ENCODE measurements at regions not wholly inside any gene's neighbourhood (a gene's known extent, or its start where the extent isn't known, plus 50 kb on each side); places are given as distances from the start of the nearest gene placed in this dataset.

GRCh38 chr7:32219416-32219815 lies 149.2 kb upstream of the PDE1C start:
- ATAC-seq: no peak
- H3K27me3 ChIP-seq (replicated peaks in 1 of 2; ENCODE audit: control insufficient read depth in 2 of 2, insufficient read depth in 2 of 2, low read length in 1 of 2): no peaks in the 10 kb centered on the region; a peak in 1 of 4 replicates
- intact Hi-C loops (cut with micrococcal nuclease; ENCODE audit: unreplicated experiment): no loop called here
- in situ Hi-C loops (cut with MboI): loop anchor here (5.0 kb wide), 1 partner anchor 258 kb away; no protein-coding TSS in a partner anchor
- no peaks in the 10 kb centered on the region for H3K36me3 ChIP-seq (ENCODE audit: control insufficient read depth in 2 of 2, insufficient read depth in 2 of 2, low read length in 1 of 2)
- DNase-seq (ENCODE audit: low read depth, low spot score): no peak
- no peaks in the 10 kb centered on the region for H3K79me2 ChIP-seq (ENCODE audit: control insufficient read depth, insufficient read depth, low read length)
- no peak overlapping the region for H3K4me2 ChIP-seq (ENCODE audit: control insufficient read depth, insufficient read depth)
- ChIA-PET SMC1A (ENCODE audit: uncharacterized antibody, unreplicated experiment) (no interaction called here), RAD21 (ENCODE audit: unreplicated experiment) (no interaction called here), CTCF (no interaction called here), POLR2A (no interaction called here)
- no peaks in the 10 kb centered on the region for H3K9me3 ChIP-seq (replicated peaks; ENCODE audit: control insufficient read depth, insufficient read depth, low read length)
- H3K4me1 ChIP-seq (ENCODE audit: control insufficient read depth, insufficient read depth, low read length): no peaks in the 10 kb centered on the region
- H3K27ac ChIP-seq (ENCODE audit: control insufficient read depth, insufficient read depth): no peak overlapping the region
- no TSS peak for BruUV-seq (replicated peaks)
- H4K20me1 ChIP-seq (ENCODE audit: control insufficient read depth, insufficient read depth): no peaks in the 10 kb centered on the region
- FAIRE-seq: no peak
- no peak overlapping the region for H2AFZ ChIP-seq (ENCODE audit: control insufficient read depth, low read depth, low read length)
- no peak overlapping the region for H3K4me3 ChIP-seq
- no peak overlapping the region for H3K9ac ChIP-seq (ENCODE audit: control insufficient read depth, insufficient read depth, low read length)
- 43% methylated on average over 3 of the region's 3 CpGs for WGBS (ENCODE audit: insufficient coverage, insufficient replicate concordance, low lambda C conversion rate, missing lambda C conversion rate)
- TF ChIP-seq ATF2 (IDR thresholded peaks at IDR 0.05; ENCODE audit: low read length) (no peak), RUNX3 (IDR thresholded peaks at IDR 0.05; ENCODE audit: low read length) (no peak), SMARCA5 (IDR thresholded peaks at IDR 0.05) (no peak), E4F1 (IDR thresholded peaks at IDR 0.05; ENCODE audit: borderline replicate concordance, partially characterized antibody) (no peak), ELK1 (IDR thresholded peaks at IDR 0.05; ENCODE audit: low read depth, low read length) (no peak), ETV6 (conservative IDR thresholded peaks at IDR 0.05 in 1 of 2, IDR thresholded peaks at IDR 0.05 in 1 of 2; ENCODE audit: borderline replicate concordance in 1 of 2, low read depth in 1 of 2) (no peak), BHLHE40 (IDR thresholded peaks at IDR 0.05; ENCODE audit: borderline replicate concordance in 1 of 2, low read depth in 2 of 2, low read length in 1 of 2) (no peak), ZBED1 (IDR thresholded peaks at IDR 0.05; ENCODE audit: borderline replicate concordance) (no peak), SUZ12 (IDR thresholded peaks at IDR 0.05; ENCODE audit: unreplicated experiment) (no peak), SREBF1 (IDR thresholded peaks at IDR 0.05; ENCODE audit: low read length) (no peak), RAD21 (IDR thresholded peaks at IDR 0.05; ENCODE audit: insufficient read depth, low read depth, low read length) (no peak), ZSCAN29 (IDR thresholded peaks at IDR 0.05) (no peak), MYC (IDR thresholded peaks at IDR 0.05; ENCODE audit: insufficient read depth, insufficient read length, insufficient replicate concordance, low read length, severe bottlenecking) (no peak), KDM1A (IDR thresholded peaks at IDR 0.05; ENCODE audit: borderline replicate concordance) (no peak), MLLT1 (IDR thresholded peaks at IDR 0.05) (no peak), TCF12 (IDR thresholded peaks at IDR 0.05; ENCODE audit: low read depth, low read length) (no peak), JUND (IDR thresholded peaks at IDR 0.05; ENCODE audit: low read depth, low read length) (no peak), SUPT20H (IDR thresholded peaks at IDR 0.05; ENCODE audit: borderline replicate concordance, control insufficient read depth, low read depth, low read length) (no peak)
